Activated naive CD4-positive, alpha-beta T cell treated with anti-CD3 and anti-CD28 coated beads for 36 hours (primary cell): ENCODE measurements at regions not wholly inside any gene's neighbourhood (a gene's known extent, or its start where the extent isn't known, plus 50 kb on each side); places are given as distances from the start of the nearest gene placed in this dataset.

Experiments
- CTCF ChIA-PET: fragments of 350-600 bp; sonication (Branson Sonifier 250); formaldehyde crosslinking; loops from one replicate; lab custom pipeline; 2021; ENCODE audit warnings: antibody characterized with exemption; lab: Charles Lee
- DNase-seq: peaks from one replicate; pipeline ENCODE4 v3.0.0-alpha.2; 2020
- H3K27ac Mint-ChIP-seq: one replicate; pipeline ENCODE4 v1.8.0; 2021; ENCODE audit warnings: mild to moderate bottlenecking, mixed read lengths
- H3K27me3 Mint-ChIP-seq: one replicate; pipeline ENCODE4 v1.8.0; 2021; ENCODE audit warnings: low read depth, mixed read lengths
- H3K36me3 Mint-ChIP-seq: one replicate; pipeline ENCODE4 v1.8.0; 2021; ENCODE audit warnings: low read depth, mixed read lengths
- H3K4me1 Mint-ChIP-seq: one replicate; pipeline ENCODE4 v1.8.0; 2021; ENCODE audit warnings: low read depth, mixed read lengths
- H3K4me3 Mint-ChIP-seq: one replicate; pipeline ENCODE4 v1.8.0; 2021; ENCODE audit warnings: mild to moderate bottlenecking, moderate library complexity, mixed read lengths
- H3K9me3 Mint-ChIP-seq: one replicate; pipeline ENCODE4 v1.8.0; 2021; ENCODE audit warnings: mixed read lengths
- intact Hi-C: fragments of 100-400 bp; cut with micrococcal nuclease; formaldehyde crosslinking; loops from one replicate; pipeline ENCODE4 v1.15.1; 2023

DNA sequence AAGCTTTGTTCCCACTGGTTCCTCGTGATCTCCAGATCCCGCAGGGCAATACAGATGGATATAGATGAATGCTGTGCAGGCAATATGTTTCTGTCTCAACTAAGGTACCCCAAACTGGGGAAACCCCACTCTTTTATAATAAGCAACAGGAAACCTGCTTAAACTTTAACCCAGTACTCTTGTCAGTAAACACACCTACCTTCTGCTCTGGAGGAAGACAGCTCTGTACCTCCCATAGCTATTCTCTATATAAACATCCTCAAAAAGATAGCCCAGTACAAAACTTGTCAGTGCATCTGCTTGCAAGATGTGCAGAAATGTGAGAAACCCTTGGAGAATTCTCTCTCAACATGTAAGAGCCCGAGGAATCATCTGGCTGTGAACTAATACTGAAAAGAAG lies 583.6 kb downstream of the OLFM4 start:
- no peak for DNase-seq
- intact Hi-C loops, result no loop called here
- Mint-ChIP-seq H3K27me3 (no peaks in the 10 kb centered on the region), H3K9me3 (no peaks in the 10 kb centered on the region), H3K27ac (no peak overlapping the region), H3K4me1 (no peaks in the 10 kb centered on the region), H3K4me3 (no peak overlapping the region), H3K36me3 (no peaks in the 10 kb centered on the region)
- CTCF ChIA-PET, result no interaction called here

- intact Hi-C loops, result no loop called here
- no peaks in the 10 kb centered on the region for H3K27me3 Mint-ChIP-seq
- H3K9me3 Mint-ChIP-seq, result peaks cover 5% of the 10 kb centered on the region
- no peak overlapping the region for H3K27ac Mint-ChIP-seq
- DNase-seq, result no peak
- no peaks in the 10 kb centered on the region for H3K36me3 Mint-ChIP-seq
- H3K4me1 Mint-ChIP-seq, result no peaks in the 10 kb centered on the region
- CTCF ChIA-PET, result no interaction called here
- no peak overlapping the region for H3K4me3 Mint-ChIP-seq
Observed at GRCh38 chr13:53622456-53622855, 593.8 kb downstream of the OLFM4 start.

- no peaks in the 10 kb centered on the region for H3K27me3 Mint-ChIP-seq
- intact Hi-C loops, result no loop called here
Observed at GRCh38 chr13:53623146-53623545, 594.5 kb downstream of the OLFM4 start.

GRCh38 chr13:53631511-53631910 lies 602.9 kb downstream of the OLFM4 start:
- CTCF ChIA-PET, result no interaction called here
- H3K27me3 Mint-ChIP-seq, result no peaks in the 10 kb centered on the region
- H3K27ac Mint-ChIP-seq, result no peak overlapping the region

More at GRCh38 chr13:53623146-53623545, 594.5 kb downstream of the OLFM4 start:
- Mint-ChIP-seq H3K9me3 (peaks cover 5% of the 10 kb centered on the region), H3K36me3 (no peaks in the 10 kb centered on the region), H3K4me1 (no peaks in the 10 kb centered on the region), H3K27ac (no peak overlapping the region), H3K4me3 (no peak overlapping the region)
- CTCF ChIA-PET, result no interaction called here
- DNase-seq, result no peak

GRCh38 chr13:53638040-53638439 lies 609.4 kb downstream of the OLFM4 start:
- Mint-ChIP-seq H3K27ac (no peak overlapping the region), H3K4me3 (no peak overlapping the region), H3K27me3 (no peaks in the 10 kb centered on the region), H3K4me1 (no peaks in the 10 kb centered on the region), H3K36me3 (no peaks in the 10 kb centered on the region), H3K9me3 (no peaks in the 10 kb centered on the region)
- DNase-seq, result no peak
- CTCF ChIA-PET, result interaction anchor here (0.6 to 1.0 kb wide), 2 partner anchors 15 to 387 kb away, joined by 3 to 4 read pairs; no protein-coding TSS in a partner anchor
- intact Hi-C loops, result no loop called here

More at GRCh38 chr13:53631511-53631910, 602.9 kb downstream of the OLFM4 start:
- Mint-ChIP-seq H3K4me3 (no peak overlapping the region), H3K9me3 (peaks cover 2% of the 10 kb centered on the region), H3K4me1 (no peaks in the 10 kb centered on the region), H3K36me3 (no peaks in the 10 kb centered on the region)
- DNase-seq, result no peak
- intact Hi-C loops, result no loop called here

DNA sequence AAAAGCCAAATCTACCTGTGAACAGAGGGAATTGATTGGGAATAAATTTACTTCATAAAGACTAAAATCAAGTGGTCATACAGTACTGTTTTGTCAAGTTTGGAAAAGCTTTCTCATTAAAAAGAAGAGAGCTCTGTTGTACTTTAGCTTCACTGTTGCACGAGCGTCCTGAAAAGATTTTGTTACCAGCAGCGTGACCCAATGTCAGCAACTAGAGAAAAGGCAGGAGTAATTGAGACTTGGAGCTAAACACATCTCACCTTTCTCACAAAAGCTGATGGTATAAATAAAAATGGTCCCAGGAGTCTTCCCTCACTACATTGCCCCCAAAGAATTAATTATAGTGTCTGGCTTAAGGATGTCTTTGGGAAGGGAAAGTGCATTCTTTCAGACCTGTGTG lies 613.7 kb downstream of the OLFM4 start:
- peaks cover 4% of the 10 kb centered on the region for H3K9me3 Mint-ChIP-seq
- CTCF ChIA-PET, result no interaction called here
- H3K4me3 Mint-ChIP-seq, result no peak overlapping the region

GRCh38 chr13:53648673-53649072 lies 620.1 kb downstream of the OLFM4 start:
- intact Hi-C loops, result no loop called here
- no peak overlapping the region for H3K27ac Mint-ChIP-seq
- no peaks in the 10 kb centered on the region for H3K27me3 Mint-ChIP-seq
- no peak overlapping the region for H3K4me3 Mint-ChIP-seq
- peaks cover 6% of the 10 kb centered on the region for H3K9me3 Mint-ChIP-seq
- H3K4me1 Mint-ChIP-seq, result no peaks in the 10 kb centered on the region
- DNase-seq, result no peak
- CTCF ChIA-PET, result no interaction called here
- no peaks in the 10 kb centered on the region for H3K36me3 Mint-ChIP-seq

More for the DNA sequence above, 613.7 kb downstream of the OLFM4 start:
- Mint-ChIP-seq H3K36me3 (no peaks in the 10 kb centered on the region), H3K4me1 (no peaks in the 10 kb centered on the region), H3K27ac (no peak overlapping the region), H3K27me3 (no peaks in the 10 kb centered on the region)
- intact Hi-C loops, result no loop called here
- no peak for DNase-seq

DNA sequence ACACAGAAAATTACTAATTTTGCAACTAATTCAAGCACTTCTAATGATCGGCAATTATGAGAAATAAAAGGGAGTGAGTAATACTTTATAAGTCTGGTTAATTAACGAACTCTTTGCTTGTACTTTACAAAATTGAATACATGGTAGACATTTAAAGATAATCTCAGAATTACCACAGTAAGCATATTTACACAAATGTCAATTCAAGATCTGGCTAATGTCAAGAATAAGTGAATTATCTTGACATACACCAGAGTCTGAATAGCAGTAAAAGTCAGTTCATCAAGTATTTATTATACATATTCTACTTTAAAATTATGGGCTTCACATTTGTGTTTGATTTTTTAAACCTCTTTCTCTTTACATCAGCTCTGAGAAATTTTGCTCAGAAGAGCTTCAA lies 643.4 kb downstream of the OLFM4 start:
- CTCF ChIA-PET, result no interaction called here
- Mint-ChIP-seq H3K36me3 (no peaks in the 10 kb centered on the region), H3K4me1 (no peaks in the 10 kb centered on the region), H3K27ac (no peak overlapping the region), H3K4me3 (no peak overlapping the region), H3K9me3 (peaks cover 3% of the 10 kb centered on the region), H3K27me3 (no peaks in the 10 kb centered on the region)
- intact Hi-C loops, result no loop called here
- no peak for DNase-seq

DNA sequence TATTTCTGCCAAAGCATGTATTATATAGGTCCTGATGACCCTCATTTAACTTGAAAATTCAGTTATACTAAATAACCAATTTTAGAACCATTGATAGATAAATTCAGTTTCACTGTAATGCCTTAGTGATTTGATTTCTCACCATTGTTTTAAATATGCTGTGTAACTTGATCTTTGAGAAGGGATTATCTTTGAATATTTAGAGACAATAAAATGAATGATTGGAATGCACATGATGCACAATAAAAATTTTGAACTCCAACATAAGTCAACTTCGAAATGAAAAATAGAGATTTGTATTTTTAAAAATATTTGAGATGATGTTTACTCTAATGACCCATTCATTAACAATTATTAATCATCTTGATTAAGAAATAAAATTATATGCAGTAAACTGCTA lies 654.5 kb downstream of the OLFM4 start:
- H3K27me3 Mint-ChIP-seq, result no peaks in the 10 kb centered on the region
- CTCF ChIA-PET, result no interaction called here
- no peak overlapping the region for H3K27ac Mint-ChIP-seq
- intact Hi-C loops, result no loop called here
- H3K9me3 Mint-ChIP-seq, result peaks cover 4% of the 10 kb centered on the region
- H3K36me3 Mint-ChIP-seq, result no peaks in the 10 kb centered on the region
- no peak overlapping the region for H3K4me3 Mint-ChIP-seq
- H3K4me1 Mint-ChIP-seq, result no peaks in the 10 kb centered on the region
- DNase-seq, result no peak

DNA sequence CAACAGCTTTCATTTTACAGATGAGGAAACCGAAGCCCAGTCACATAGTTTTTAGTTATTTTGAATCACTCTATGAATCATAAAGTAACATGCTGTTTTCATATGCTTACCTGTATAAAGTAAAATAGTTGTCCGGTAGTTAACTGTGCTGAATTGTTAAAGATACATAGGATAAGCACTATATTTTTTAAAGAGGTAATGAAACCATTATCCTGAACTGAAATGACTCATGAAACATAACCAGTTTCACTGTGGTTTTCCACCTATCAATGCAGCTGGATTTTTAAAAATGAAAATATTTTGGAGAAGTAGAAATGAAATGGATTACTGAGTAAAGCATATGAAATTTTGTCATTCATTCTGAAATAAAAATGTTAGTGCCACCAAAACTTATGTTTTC lies 655.0 kb downstream of the OLFM4 start:
- no peak overlapping the region for H3K4me3 Mint-ChIP-seq
- CTCF ChIA-PET, result no interaction called here
- no peak for DNase-seq
- no peak overlapping the region for H3K27ac Mint-ChIP-seq
- intact Hi-C loops, result no loop called here
- no peaks in the 10 kb centered on the region for H3K36me3 Mint-ChIP-seq
- no peaks in the 10 kb centered on the region for H3K27me3 Mint-ChIP-seq
- H3K4me1 Mint-ChIP-seq, result no peaks in the 10 kb centered on the region
- H3K9me3 Mint-ChIP-seq, result peaks cover 4% of the 10 kb centered on the region

DNA sequence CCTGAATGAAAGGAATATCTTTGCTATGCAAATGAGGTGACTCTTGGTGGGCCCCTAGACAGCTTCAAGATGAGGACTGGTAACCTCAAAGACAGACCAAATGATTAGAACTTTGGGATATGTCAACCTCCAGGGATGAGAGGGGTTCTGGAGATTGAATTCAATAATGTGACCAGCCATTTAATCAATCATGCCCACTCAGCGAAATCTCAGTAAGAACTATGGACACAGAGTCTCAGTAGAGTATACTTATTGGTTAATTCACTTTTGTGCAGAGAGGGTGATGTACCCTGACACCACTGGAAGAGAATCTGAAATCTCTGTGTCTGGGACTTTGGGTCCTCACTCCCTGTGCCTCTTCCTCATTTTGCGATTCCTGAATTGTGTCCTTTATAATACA lies 662.8 kb downstream of the OLFM4 start:
- Mint-ChIP-seq H3K4me1 (no peaks in the 10 kb centered on the region), H3K27me3 (no peaks in the 10 kb centered on the region), H3K4me3 (no peak overlapping the region), H3K9me3 (no peaks in the 10 kb centered on the region), H3K36me3 (no peaks in the 10 kb centered on the region), H3K27ac (no peak overlapping the region)
- intact Hi-C loops, result no loop called here
- CTCF ChIA-PET, result no interaction called here
- DNase-seq, result no peak

GRCh38 chr13:53694814-53695532 lies 666.4 kb downstream of the OLFM4 start:
- Mint-ChIP-seq H3K36me3 (no peaks in the 10 kb centered on the region), H3K27me3 (no peaks in the 10 kb centered on the region), H3K4me3 (no peak overlapping the region), H3K9me3 (peaks cover 5% of the 10 kb centered on the region), H3K4me1 (no peaks in the 10 kb centered on the region), H3K27ac (no peak overlapping the region)
- CTCF ChIA-PET, result interaction anchor here (0.6 kb wide), 1 partner anchor 199 kb away, joined by 3 read pairs; no protein-coding TSS in a partner anchor
- no peak for DNase-seq
- intact Hi-C loops, result no loop called here

DNA sequence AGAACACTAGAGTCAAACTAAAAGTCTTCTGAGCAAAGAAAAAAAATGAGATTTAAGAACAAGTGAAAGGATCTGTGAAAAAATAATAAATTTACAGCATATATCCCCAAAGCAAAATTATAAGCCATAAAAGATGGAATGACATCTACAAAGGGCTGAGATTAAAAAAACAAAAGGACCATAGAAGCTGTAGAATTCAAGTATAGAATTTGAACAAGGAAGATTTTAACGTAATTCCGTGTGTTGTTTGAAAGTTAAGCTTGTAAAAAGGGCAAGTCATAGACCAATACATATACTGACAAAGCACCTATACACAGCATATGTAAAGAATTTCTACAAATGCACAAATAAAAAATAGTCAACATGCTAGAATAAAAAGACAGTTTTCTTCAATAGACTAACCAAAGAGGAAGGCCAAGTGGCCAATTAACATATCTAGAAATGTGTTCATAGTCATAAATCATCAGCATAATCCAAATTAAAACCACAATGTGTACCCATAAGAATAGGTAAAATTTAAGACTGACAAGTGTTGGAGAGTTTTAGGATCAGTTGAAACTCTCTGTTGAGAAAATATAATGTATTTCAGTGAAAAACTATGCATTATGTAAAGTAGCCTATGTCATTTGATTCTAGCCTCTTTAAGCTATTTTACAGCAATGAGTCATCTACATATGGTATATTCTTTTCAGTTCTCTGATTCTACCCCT lies 674.9 kb downstream of the OLFM4 start:
- H3K4me3 Mint-ChIP-seq, result no peak overlapping the region
- intact Hi-C loops, result no loop called here
- H3K27me3 Mint-ChIP-seq, result no peaks in the 10 kb centered on the region
- DNase-seq, result no peak
- H3K36me3 Mint-ChIP-seq, result no peaks in the 10 kb centered on the region
- no peak overlapping the region for H3K27ac Mint-ChIP-seq
- CTCF ChIA-PET, result no interaction called here
- no peaks in the 10 kb centered on the region for H3K4me1 Mint-ChIP-seq
- H3K9me3 Mint-ChIP-seq, result peaks cover 8% of the 10 kb centered on the region
